ENCODE measurements at regions not wholly inside any gene's neighbourhood (a gene's known extent, or its start where the extent isn't known, plus 50 kb on each side); places are given as distances from the start of the nearest gene placed in this dataset.

DNA sequence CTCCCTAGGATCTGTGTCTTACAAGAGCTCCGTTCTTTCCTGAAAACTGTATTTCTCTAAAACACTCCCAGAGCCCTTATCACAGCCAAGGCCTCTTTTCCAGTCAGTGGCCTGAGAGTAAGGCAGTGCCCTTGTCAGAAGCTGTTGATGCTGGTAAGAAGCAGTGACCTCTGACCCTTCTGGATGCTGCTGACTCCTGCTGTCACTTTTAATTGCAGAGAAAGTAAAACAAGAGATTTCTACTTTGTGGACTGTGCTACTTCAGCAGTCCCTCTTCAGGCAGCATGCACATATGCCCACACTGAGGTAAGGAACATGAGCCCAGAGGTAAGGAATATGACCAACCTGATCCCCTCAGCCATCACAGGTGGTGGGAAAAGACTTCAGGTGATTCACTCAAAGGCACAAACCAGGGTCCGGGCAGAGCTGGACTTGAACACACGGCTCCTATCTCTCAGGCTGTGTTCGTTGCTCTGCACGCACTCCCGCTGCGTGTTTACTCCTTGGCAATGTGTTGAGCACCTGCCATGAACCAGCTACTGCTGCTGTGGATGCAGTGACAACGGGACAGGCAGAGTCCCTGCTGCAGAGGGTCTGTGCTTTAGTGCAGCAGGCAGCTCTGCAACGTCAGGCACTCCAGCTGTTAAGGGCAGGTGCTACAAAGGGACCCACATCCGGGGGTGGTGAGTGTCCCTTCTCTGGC lies 201.9 kb upstream of the CST7 start:
- no peak overlapping the region for H3K4me3 ChIP-seq (replicated peaks; ENCODE audit: low read depth, low read length)
- TF ChIP-seq, protein P1, sequence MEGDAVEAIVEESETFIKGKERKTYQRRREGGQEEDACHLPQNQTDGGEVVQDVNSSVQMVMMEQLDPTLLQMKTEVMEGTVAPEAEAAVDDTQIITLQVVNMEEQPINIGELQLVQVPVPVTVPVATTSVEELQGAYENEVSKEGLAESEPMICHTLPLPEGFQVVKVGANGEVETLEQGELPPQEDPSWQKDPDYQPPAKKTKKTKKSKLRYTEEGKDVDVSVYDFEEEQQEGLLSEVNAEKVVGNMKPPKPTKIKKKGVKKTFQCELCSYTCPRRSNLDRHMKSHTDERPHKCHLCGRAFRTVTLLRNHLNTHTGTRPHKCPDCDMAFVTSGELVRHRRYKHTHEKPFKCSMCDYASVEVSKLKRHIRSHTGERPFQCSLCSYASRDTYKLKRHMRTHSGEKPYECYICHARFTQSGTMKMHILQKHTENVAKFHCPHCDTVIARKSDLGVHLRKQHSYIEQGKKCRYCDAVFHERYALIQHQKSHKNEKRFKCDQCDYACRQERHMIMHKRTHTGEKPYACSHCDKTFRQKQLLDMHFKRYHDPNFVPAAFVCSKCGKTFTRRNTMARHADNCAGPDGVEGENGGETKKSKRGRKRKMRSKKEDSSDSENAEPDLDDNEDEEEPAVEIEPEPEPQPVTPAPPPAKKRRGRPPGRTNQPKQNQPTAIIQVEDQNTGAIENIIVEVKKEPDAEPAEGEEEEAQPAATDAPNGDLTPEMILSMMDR (IDR thresholded peaks at IDR 0.05; ENCODE audit: low read depth, low read length, missing control alignments): no peak

DNA sequence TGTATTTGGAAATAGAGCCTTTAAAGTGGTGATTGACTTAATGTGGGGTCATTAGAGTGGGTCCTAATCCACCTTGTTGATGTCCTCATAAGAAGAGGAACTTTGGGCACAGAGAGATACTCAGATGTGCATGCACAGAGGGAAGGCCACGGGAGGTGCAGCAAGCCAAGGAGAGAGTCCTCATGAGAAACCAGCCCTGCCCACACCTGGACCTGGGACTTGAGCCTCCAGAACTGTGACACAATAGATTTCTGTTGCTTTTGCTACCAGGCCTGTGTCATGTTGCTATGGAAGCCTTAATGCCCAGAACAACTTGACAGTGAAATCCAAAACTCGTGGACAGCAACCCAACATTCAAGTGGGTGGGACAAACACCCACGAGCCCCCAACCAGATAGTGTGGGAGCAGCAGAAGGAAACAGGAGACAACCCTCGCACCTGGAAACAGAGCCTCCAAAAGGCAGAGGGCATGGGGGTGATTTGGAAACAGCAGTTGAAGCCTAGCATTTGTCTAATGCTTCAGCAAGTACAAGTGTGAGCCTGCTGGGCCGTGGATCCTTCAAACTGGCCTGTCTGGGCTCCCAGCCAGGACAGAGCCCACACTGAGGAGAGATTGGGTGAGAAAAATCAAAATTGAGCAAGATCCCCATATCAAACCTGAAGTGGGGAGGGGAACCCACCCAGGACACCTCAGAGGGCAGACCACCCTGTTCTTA lies 201.0 kb upstream of the CST7 start:
- TF ChIP-seq, protein P1 (IDR thresholded peaks at IDR 0.05; ENCODE audit: low read depth, low read length, missing control alignments): no peak
- no peak overlapping the region for H3K4me3 ChIP-seq (replicated peaks; ENCODE audit: low read depth, low read length)
- no peak for DNase-seq (ENCODE audit: extremely low read depth, low read depth)

More for the DNA sequence above, 201.9 kb upstream of the CST7 start:
- no peak for DNase-seq (ENCODE audit: extremely low read depth, low read depth)

DNA sequence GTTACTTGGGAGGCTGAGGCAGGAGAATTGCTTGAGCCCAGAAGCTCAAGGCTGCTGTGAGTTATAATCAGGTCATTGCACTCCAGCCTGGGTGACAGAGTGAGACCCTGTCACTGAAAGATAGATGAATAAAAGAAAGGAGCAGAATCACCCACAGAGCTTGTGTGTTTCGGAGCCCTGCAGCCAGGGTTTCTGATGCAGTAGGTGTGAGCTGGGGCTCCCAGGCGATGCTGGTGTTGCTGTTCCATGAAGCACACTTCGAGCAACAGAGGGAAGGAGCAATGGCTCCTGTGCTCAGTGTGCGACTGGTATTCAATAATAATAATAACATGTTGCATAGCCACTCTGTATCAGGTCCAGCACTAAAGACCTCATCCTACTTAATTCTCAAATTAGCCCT lies 197.5 kb upstream of the CST7 start:
- no peak for DNase-seq (ENCODE audit: extremely low read depth, low read depth)
- TF ChIP-seq, protein P1 (IDR thresholded peaks at IDR 0.05; ENCODE audit: low read depth, low read length, missing control alignments): no peak
- no peak overlapping the region for H3K4me3 ChIP-seq (replicated peaks; ENCODE audit: low read depth, low read length)

DNA sequence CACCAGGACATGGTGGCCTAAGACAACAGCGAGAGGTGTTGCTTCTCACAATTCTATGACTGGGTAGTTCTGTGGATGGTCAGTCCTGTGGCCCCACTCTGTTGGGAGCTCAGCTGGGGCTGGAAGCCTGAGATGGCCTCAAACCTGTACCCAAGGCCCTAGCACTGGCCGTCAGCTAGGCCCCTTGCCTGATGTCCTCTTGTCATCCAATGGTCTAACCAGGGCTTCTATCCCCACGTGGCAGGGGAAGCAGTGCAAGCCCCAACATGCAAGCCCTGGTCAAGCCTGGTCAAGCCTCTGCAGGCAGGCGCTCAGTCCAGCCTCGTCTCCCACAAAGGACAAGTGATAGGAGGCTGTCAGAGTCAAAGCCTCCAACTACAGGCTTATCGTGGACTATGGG lies 196.5 kb upstream of the CST7 start:
- no peak overlapping the region for H3K4me3 ChIP-seq (replicated peaks; ENCODE audit: low read depth, low read length)
- TF ChIP-seq, protein P1 (IDR thresholded peaks at IDR 0.05; ENCODE audit: low read depth, low read length, missing control alignments): no peak
- no peak for DNase-seq (ENCODE audit: extremely low read depth, low read depth)

DNA sequence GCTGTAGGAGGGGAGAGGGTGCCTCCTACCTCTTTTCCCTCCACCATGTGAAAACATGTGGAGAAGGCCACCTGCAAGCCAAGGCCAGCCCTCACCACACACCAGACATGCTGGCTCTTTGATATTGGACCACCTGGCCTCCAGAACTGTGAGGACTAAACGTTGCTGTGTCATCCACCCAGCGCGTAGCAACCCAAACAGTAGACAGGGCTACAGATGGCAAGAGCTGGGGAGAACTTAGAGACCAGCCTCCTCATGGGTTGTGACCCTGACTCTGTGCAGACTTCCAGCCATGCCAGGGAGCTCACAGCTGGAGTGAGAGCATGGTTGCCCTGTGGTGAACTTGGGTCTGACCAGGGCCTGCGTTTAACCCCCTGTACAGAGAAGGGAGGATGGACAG lies 195.9 kb upstream of the CST7 start:
- TF ChIP-seq, protein P1 (IDR thresholded peaks at IDR 0.05; ENCODE audit: low read depth, low read length, missing control alignments): no peak
- no peak overlapping the region for H3K4me3 ChIP-seq (replicated peaks; ENCODE audit: low read depth, low read length)
- no peak for DNase-seq (ENCODE audit: extremely low read depth, low read depth)

DNA sequence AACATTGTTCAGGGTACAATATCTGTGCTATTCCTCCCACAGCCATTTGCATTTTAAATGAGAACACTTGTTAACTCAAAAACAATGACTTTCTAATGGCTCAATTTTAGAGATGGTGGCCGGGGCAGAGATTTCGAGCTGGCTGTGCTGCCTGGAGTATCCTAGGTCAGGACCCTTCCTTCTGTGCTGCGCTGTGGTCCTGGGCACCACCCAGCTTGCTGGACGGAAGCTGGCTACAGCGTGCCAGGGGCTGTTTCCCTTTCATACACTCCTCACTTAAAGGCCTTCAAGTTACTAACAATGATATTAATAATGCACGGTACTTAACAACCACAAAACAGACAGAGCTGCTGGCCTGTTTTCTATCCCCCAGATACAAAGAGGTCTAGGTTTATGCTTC lies 194.4 kb upstream of the CST7 start:
- TF ChIP-seq, protein P1 (IDR thresholded peaks at IDR 0.05; ENCODE audit: low read depth, low read length, missing control alignments): no peak
- DNase-seq (ENCODE audit: extremely low read depth, low read depth): no peak
- H3K4me3 ChIP-seq (replicated peaks; ENCODE audit: low read depth, low read length): no peak overlapping the region

All from HFF-Myc (cell line).